GM12873 (cell line): ENCODE measurements at regions not wholly inside any gene's neighbourhood (a gene's known extent, or its start where the extent isn't known, plus 50 kb on each side); places are given as distances from the start of the nearest gene placed in this dataset.

Experiments
- TF ChIP-seq, protein P1 (sequence below): IDR thresholded peaks from 2 replicates; pipeline ENCODE4 v1.5.1; 2012; ENCODE audit warnings: low read depth, mild to moderate bottlenecking, moderate library complexity, low read length, control low read depth; ENCODE audit not compliant: insufficient read depth; ENCODE audit errors: missing control alignments

DNA sequence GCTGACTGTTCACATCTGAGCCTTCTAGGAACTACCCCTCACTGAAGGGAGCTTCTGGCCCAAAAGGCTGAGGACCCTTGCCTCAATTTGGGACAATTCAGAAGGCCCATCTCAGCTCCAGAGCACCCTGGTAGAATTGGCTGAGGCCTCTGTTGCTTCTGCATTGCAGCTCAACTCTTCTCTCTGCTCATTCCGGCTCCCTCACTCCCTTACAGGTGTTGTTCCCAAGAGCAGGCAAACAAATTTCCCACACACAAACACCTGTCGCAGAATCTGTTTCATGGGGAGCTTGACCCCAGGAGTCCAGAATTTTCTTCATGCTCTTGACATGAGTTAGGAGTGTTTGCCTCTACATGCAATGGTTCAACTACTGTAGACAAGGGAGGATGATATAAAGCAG lies 78.7 kb downstream of the CRYGS start:
- TF ChIP-seq, protein P1, sequence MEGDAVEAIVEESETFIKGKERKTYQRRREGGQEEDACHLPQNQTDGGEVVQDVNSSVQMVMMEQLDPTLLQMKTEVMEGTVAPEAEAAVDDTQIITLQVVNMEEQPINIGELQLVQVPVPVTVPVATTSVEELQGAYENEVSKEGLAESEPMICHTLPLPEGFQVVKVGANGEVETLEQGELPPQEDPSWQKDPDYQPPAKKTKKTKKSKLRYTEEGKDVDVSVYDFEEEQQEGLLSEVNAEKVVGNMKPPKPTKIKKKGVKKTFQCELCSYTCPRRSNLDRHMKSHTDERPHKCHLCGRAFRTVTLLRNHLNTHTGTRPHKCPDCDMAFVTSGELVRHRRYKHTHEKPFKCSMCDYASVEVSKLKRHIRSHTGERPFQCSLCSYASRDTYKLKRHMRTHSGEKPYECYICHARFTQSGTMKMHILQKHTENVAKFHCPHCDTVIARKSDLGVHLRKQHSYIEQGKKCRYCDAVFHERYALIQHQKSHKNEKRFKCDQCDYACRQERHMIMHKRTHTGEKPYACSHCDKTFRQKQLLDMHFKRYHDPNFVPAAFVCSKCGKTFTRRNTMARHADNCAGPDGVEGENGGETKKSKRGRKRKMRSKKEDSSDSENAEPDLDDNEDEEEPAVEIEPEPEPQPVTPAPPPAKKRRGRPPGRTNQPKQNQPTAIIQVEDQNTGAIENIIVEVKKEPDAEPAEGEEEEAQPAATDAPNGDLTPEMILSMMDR: no peak

DNA sequence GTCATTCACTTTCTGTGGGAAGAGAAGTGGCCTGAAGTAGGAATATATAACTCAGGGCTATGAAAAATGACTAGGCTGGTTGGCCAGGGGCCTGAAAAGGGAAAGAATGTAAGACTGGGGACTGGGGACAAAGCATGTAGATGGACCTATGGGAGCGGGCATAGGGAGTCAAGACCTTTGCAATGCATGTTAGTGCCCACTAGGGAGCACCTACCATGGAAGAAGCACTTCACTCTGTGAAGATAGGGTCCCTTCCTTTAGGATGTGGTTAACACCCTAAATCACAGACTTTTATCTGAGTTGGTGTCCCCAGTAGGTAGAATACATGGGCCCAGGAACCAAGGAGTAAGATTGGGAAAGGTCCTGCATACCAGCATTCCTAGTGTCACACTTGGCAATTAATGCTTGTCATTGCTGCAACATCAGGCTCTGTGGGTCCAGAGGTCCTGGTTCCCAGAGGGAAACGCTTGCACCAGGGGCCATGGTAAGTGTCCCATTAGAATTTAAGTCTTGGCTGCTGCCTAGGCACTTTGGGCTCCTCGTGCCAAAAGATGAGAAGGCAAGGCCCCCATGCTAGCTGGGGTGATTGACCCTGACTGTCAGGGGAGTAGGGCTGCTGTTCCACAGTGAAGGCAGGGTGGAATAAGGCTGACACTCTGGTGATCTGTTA lies 79.6 kb downstream of the CRYGS start:
- TF ChIP-seq, protein P1: peak; percentile 59

DNA sequence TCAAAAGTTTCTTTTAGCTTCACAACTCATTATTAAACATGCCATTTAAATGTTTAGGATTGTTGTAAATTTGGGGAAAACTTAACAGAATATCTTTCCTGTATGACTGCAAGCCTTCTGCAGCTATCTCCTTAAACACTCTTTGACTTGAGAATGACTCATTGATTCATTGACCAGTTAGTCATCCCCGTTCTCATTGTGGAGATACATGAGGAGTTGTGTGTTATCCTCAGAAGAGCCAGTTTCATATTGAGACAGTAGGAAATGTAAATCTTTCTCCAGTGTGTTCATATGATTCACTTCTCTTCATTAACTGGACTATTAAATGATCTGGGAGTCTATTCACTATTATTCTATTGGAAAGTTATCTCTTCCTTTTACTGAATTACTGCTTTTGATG lies 83.0 kb downstream of the CRYGS start:
- TF ChIP-seq, protein P1: no peak

DNA sequence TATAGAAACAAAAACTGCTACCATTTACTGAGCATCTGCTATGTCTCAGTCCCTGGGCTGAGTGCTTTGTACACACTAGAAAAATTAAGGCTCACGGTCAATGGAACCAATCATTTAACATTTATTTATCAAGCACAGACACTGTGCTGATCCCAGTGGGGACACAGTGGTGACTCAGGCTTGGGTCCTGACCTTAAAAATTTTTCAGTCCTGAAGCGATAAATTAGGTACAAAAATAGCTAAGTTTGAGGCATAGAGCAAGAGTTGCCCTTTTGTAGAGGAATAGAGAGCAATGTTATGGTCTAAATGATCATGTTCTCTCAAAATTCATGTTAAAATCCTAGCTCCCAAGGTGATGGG lies 85.1 kb downstream of the CRYGS start:
- TF ChIP-seq, protein P1: no peak

DNA sequence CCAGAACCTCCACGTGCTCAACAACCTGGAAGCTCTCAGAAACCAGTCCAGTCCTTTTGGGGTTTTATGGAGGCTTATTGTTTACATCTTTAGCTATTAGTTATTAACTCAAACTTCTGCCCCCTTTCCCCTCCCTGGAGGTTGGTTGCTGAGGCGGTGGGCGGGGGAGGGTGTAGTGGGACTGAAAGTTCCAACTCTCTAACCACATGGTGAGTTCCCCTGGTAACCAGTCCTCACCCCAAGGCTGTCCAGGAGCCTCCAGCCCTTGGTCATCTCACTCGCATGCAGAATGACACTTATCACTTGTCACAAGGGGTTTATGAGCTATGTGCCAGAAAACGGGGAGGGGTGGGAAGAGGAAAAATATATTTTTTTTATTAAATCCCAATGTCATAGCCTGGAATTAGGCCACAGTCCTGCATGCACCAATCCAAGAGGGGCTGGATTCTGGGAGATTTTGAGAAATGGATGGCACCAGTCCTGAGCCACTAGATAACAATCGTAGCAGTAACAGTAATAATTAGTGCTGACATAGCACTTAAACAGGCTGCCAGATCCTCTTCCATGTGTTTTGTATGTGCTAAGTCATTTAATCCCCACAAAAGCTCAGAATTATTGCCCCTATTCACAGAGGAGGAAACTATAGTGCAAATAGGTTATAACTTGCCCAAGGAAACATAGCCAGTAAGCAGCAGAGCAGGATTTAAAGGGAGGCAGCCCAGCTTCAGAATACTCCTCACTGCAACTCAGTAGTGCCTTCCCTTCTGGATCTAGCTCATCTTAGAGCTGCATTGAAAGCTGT lies 85.7 kb downstream of the CRYGS start:
- TF ChIP-seq, protein P1: no peak

DNA sequence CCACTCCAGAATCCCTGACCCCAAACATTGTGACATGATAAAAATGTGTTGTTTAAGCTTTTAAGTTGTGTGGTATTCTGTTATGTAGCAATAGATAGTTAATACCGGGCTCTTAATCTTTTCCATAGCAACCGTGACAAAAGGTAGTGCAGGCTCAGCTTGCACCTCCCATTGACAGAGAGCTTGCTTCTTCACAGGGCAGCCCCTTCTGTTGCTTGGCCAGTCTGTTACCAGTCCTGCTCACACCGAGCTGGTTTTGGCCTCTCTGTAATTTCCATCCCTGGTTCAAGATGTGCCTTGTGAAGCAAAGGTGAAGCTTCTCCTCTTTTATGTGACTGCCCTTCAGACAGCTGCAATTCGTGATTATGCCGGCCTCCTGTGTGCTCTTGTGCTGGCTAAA lies 86.9 kb downstream of the CRYGS start:
- TF ChIP-seq, protein P1: no peak

DNA sequence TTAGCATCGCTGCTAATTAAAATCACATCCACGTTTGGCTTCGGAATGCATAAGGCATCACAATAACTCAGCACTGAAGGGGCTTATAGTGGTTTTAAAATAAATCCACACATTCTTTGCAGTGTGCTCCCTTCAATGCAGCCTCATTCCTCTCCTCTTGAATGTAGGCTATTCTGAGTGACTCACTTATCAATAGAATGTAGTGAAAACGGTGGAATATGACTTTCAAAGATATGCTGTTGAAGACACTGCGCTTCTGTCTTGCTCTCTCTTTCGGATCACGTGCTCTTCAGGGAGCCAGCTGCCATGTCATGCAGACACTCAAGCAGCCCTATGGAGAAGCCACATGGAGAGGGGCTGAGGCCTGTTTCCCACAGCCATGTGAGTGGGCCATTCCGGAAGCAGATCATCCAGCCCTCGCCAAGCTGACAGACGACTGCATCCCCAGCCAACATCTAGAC lies 87.4 kb downstream of the CRYGS start:
- TF ChIP-seq, protein P1: no peak
